GM21447 (cell line): ENCODE measurements at regions not wholly inside any gene's neighbourhood (a gene's known extent, or its start where the extent isn't known, plus 50 kb on each side); places are given as distances from the start of the nearest gene placed in this dataset.

Experiments
- ATAC-seq: cut with Tn5 transposase; IDR thresholded peaks from one replicate; pipeline ENCODE4 v1.9.1; 2021; ENCODE audit not compliant: unreplicated experiment

DNA sequence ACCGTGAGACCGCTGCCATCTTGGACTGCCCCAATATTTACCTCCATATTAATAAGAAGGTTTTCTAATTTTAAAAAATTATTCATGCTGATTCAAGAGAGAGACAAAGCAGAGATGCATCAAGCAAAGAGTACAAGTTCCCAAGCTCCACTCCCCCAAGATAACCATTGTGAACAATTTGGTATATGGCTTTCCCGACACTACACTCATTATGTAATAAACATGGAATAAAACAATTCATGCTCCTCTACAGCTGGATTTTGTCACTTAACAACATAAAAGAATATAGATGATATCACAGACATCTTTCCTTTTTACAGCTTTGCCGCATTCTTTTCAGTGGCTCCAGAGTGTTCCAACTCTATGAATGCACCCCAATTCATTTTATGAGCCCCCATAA, 307.6 kb downstream of the FGFR2 start:
- ATAC-seq = no peak

DNA sequence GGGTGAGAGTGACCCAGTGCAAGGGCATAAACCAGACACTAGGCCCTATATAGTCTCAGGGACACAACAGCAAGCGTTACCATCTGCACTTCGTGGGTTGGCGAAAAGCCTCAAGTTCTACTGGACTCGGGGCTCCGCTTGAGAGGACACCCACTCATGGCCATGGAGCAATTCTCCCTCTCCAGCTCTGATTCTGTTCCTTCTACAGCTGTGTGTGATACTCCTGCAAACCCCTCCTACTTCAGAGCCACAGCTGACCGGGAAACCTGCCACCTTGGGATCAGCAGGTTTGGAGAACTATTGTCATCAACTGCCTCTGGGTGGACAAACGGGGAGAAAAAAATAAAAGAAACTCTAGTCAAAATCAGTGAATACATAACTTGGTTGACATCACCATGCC, 306.9 kb downstream of the FGFR2 start:
- ATAC-seq = no peak

GRCh38 chr10:121291823-121292222, 306.4 kb downstream of the FGFR2 start:
- no peak for ATAC-seq

- ATAC-seq = no peak
Observed at GRCh38 chr10:121292321-121292720, 305.9 kb downstream of the FGFR2 start.

DNA sequence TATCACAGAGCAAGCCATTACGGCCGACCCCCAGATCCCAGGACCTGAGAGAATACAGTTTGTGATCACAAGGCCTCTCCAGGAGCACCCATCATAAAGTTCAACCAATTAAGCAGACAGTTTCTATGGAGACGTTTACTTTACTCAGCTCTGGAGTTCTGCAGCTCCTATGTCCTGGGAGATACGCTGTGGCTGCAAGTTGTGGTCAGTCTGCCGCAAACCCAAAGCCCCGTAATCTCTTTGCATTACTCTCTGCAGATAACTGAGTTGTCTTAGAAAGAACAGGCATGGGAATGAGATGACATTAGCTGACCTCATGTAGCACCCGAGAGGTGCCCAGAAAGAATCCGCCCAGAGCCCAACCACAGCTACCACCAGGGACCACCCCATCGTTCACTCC, 305.1 kb downstream of the FGFR2 start:
- ATAC-seq = no peak

- no peak for ATAC-seq
Observed at GRCh38 chr10:121294630-121295029, 303.6 kb downstream of the FGFR2 start.

GRCh38 chr10:121296378-121296777, 301.9 kb downstream of the FGFR2 start:
- no peak for ATAC-seq

DNA sequence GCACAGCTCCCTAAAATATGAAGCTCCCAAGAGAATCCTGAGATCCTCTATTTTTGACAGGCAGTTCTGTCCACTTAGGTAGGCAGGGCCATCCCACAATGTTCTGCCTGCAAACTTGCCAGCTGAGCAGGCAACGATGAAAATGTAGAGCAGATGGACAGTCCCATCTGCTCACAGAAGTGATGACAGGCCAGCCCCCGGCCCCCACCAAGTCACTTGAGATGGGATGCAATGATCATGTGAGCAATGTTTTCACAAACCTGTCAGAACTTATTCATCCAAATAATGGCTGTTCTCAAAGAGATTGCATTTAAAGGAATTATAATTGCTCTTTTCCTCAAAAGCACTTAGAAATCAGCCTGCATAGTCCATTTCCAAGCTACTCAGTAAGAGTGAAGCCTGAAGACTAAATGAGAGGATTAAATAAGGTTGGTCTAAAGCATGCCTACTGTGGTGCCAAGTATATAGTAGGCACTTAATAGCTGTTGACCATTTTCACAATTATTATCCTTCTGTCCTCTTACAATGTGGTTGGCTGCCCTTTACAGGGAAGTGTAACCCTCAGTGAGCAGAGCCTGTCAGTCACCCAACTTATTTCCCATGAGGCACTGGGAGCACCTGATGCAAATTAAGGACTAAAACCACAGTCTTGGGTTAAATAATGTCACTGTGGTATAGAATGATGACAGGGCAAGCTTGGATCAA, 301.2 kb downstream of the FGFR2 start:
- ATAC-seq = no peak

- no peak for ATAC-seq
Observed at GRCh38 chr10:121300723-121301122, 297.5 kb downstream of the FGFR2 start.

GRCh38 chr10:121302541-121303180, 295.6 kb downstream of the FGFR2 start:
- no peak for ATAC-seq

DNA sequence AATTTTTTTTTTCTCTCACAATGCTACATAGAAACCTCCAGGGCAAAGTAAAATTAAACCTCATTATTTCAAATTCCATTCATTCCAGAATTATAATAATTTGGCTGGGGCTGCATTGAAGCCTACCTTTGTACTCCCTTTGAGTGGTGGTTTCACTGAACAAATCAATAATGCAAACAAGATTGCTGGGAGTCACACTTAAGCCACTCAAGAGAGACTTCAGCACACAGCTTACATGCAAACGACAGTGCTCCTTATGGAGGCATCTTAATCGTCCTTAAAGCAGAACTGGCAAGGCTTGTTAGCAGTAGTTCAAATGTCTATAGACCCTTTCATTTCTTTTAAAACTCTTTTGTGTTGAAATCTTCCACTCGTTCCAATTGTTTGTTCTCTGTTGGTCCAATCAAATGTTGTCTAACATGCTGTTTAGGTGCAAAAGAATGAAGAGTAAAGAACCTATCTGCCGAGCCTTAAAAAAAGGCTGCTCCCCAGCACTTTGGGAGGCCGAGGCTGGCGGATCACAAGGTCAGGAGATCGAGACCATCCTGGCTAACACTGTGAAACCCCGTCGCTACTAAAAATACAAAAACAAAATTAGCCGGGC, 294.9 kb downstream of the FGFR2 start:
- no peak for ATAC-seq

DNA sequence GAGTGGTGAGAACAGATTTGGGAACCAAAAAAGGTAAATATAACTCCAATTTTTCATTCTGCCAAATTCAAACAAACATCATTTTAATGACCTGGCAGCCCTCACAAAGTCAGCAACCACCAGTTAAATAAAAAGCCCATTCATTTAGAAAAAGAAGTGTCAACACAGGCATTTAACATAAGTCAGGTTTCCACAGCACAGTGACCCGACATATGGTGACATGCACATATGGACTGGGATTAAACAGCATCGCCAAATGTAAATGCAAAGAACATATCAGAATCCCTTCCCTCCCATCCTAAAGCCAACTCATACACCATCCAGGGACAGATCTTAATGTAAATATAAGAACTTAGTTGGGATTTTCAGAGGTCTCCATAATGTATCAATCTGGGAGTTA, 293.2 kb downstream of the FGFR2 start:
- no peak for ATAC-seq

GRCh38 chr10:121306159-121306673, 292.0 kb downstream of the FGFR2 start:
- no peak for ATAC-seq

DNA sequence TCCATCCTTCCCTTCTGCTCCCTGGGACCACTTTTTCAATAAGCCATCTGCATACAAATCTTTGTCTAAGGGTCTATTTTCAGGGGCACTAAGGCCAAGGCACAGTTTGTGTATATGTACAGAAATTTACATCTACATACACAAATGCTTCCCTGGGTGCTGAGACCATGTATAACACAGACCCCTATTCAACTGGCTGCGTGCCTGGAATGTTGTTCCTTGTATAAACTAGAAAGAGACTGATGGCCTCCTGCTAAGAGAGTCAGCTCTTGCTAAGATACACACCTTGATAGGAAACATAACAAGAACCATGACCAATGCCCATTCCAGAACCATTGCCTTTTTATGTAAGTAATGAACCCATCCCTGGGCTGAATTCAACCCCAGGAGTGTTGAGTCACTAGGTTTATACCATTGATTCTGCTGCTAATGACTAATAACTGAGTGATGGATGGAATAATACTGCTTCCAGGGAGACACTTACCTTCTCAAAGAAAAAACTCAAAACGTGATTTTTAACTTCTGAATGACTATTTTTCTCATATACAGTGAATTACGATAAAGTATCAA, 290.7 kb downstream of the FGFR2 start:
- ATAC-seq = no peak

GRCh38 chr10:121308020-121308419, 290.2 kb downstream of the FGFR2 start:
- no peak for ATAC-seq

- ATAC-seq = no peak
Observed at GRCh38 chr10:121309164-121309563, 289.1 kb downstream of the FGFR2 start.

- no peak for ATAC-seq
Observed at GRCh38 chr10:121310151-121310711, 288.0 kb downstream of the FGFR2 start.

DNA sequence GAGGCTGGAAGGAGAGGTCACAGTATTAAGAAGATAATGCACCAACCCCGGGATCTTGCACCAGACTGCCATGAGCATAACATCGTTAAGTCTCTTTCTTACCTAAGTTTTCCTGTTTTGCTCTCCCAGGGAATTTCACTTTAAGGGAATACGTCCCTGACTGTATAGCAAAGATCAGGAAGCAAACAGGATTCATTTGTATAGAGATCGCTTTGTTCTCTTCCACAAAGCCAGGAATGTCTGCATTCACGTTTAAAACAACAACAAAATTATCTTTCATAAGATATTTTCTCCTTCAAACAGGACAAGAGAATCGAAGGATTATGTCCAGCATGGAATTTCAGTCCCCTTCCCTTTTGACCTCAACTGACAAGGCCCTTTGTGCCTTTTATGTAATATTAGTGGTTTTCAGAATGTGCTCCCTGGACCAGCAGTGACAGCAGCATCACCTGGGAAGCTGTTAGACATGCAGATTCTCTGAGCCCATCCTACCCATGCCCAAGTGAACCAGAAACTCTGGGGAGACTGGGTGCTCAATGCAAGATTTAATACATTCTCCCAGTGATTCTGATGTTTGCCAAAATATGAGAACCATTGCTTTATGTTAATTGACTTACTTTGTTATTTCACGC, 286.3 kb downstream of the FGFR2 start:
- no peak for ATAC-seq

- ATAC-seq = no peak
Observed at GRCh38 chr10:121312587-121312986, 285.7 kb downstream of the FGFR2 start.

GRCh38 chr10:121313119-121313875, 284.9 kb downstream of the FGFR2 start:
- no peak for ATAC-seq
